Tongue (tissue), 1 donor: ENCODE measurements at regions not wholly inside any gene's neighbourhood (a gene's known extent, or its start where the extent isn't known, plus 50 kb on each side); places are given as distances from the start of the nearest gene placed in this dataset.
A peak's percentile ranks its signal among the peaks of the same experiment; 100 is the strongest.
"Not testable (repeated sequence)": the region's sequence is repeated elsewhere in the genome, so short reads cannot be mapped to it uniquely, and the experiment has no call there.

Source experiments
- DNase-seq: peaks from one replicate; pipeline ENCODE4 v3.0.0-alpha.2; 2015

DNA sequence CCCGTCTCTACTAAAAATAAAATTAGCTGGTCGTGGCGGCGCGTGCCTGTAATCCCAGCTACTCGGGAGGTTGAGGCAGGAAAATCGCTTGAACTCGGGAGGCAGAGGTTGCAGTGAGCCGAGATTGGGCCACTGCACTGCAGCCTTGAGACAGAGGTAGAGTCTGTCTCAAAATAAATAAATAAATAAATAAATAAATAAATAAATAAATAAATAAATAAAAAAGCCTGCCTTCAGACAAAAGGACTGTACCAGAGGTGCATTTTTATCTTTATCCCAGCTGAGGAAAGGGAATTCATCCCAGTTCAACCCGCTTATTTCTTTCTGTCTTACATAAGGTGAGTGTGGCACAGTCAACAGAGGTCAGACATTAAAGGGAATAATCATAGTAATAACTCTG lies 141.6 kb upstream of the ZNF804A start:
- not testable (repeated sequence) for DNase-seq

DNA sequence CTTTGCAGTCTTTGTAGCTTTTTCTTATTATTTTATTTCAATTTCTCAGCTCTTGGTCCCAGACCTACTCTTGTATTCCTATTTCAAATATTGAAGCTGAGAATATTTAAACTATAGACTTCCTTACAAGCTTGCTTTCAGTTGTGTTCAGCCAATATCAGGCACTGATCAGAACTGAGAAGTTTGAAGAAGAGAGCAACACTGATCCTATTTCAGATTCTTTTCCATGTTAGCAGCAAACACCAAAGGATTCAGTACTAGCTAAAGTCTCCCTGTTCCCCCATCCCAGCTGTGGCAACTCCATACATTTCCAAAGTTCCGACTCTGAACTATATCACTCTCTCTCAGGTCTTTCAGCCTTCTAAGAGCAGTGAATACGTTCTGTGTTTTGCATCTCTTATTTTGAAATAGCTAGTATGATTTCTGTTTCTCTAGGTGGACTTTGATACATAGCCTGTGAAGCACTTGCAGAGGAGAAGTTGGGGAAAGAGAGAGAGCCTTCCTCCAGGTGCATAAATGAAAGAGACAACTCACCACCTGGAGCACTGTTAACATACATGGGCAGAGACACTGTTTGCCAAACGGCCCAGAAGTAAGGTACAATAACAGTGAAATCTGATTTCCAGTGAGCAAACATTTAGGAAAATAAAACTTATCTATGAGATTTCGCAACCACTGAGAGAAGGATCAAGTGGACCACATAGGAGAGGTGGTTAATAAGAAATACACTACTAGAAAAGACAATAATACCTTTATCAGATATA lies 135.0 kb upstream of the ZNF804A start:
- no peak for DNase-seq

GRCh38 chr2:184463866-184464248 lies 134.5 kb upstream of the ZNF804A start:
- DNase-seq = no peak

GRCh38 chr2:184468826-184469225 lies 129.5 kb upstream of the ZNF804A start:
- DNase-seq = no peak

DNA sequence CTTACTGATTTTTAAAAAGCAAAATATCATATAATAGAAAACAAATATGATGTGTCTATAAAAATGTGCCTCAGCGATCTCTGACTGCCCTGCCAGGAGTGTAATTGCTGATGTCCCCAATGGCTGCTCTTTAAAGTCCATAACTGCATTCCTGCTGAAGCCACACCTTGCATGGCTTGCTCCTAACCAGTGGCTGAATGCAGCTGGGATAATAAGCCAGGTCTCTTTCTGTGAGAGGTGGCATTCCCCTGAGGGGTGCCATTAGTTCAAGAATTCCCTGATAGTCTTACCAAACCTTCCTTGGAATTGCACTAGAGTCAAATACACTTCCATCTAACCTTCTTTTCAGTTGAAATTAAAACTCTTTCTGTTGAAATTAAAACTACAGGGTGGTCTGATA lies 125.8 kb upstream of the ZNF804A start:
- DNase-seq = no peak

DNA sequence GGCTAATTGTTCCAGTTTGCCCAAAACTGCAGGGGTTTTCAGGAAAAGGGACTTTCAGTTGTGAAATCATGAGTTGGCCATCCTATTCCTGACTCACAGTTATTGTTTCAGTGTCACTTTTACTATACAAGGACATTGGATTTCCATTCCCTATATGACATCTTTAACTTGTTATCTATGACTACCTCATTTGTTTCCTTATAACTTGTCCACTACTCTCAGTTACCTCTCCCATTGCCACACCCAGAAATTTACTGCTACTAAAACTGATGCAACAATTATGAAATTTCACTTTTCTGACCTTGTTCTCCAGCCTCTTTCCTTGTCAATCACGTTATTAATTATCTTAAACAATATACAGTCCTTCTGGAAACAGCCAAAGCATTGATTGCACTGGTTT lies 116.5 kb upstream of the ZNF804A start:
- no peak for DNase-seq

DNA sequence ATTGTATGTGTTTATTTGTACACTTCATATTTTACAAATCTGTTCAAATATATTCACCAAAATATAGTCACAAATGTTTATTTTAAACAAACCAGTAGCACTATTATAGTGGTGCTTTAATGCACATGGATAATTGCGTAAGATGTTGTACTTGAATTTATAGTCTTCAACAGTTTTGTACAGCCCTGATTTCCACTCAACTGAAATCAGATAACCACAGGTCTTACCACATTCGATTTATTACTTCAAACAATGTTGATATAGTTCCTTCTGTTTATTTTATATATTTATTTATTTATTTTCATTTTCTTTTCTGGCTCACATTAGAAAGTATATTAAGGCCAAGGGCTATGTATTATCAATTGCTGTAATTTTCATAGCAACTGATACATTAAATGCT lies 99.4 kb upstream of the ZNF804A start:
- DNase-seq = no peak

DNA sequence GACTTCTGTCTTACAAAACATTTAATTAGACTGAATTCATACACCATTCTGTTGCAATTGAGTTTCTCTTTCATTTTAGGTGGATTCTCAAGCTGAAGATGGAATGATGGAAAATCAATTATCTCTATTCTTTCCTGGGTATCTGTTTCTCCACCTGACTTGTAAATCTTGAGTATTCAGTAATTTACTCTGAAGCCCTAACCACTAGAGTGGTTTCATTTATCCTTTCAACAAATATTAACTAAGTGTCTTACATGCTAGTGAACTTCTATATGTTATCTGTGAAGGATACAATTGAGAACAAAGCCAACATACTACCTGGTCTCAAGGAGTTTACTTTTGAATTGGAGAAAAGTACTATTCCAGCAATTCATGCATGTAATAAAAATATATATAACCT lies 94.1 kb upstream of the ZNF804A start:
- DNase-seq = no peak

DNA sequence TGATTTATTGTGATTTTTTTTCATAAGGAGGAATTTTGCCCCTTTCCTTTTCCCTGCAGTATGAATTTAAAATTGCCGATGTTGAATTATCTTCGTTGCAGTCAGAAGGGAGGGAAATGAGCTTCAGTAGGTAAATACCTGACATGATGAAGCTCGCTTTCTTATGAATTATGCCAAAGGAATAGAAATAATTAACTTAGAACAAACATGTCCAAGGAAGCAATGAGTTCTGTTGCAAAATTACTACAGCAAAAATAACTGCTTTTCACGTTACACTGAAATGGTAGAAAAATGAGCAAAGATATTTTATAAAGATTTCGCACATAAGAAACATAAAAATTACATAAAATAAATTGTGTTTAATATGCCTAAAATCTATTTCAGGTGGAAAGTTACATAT lies 91.1 kb upstream of the ZNF804A start:
- DNase-seq = no peak

- DNase-seq = no peak
Observed at GRCh38 chr2:184517402-184517801, 80.9 kb upstream of the ZNF804A start.

- no peak for DNase-seq
Observed at GRCh38 chr2:184520441-184520840, 77.9 kb upstream of the ZNF804A start.

DNA sequence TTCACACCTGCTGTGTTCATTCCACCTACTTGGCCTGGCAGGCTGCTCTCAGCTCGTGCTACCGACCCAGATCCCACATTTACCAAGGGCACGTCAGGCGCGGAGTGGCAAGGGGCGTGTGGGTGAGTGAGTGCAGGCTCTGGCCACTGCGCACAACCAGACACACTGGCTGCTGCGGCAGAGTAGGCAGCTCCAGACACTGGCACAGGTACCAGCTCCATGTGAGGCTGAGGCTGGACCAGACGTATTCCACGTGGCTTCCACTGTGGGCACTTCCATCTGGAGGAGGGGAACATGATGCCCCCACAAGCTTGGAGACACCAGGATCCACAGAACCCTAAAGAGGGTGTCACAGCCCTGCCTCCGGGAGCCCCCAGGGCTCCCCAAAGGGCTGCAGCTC lies 74.6 kb upstream of the ZNF804A start:
- no peak for DNase-seq

- DNase-seq = no peak
Observed at GRCh38 chr2:184524551-184525382, 73.6 kb upstream of the ZNF804A start.

DNA sequence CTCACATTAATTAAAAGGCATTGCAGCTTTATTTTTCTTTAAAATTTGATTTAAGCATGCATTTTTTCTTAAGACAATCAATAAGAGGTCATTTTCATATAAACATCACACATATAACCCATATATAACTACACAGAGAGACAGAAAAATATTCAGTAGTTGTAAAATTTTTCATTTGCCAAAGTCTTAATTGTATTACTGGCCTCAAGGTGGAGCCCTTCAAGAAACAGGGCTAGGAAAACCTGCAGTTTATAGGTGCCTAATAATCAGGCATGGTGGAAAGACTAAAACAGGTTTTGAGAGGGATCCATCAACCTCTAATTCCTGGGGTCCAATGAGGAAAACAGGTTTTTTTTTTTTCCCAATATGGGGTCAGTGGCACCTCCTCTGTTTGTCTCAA lies 71.3 kb upstream of the ZNF804A start:
- DNase-seq = no peak

DNA sequence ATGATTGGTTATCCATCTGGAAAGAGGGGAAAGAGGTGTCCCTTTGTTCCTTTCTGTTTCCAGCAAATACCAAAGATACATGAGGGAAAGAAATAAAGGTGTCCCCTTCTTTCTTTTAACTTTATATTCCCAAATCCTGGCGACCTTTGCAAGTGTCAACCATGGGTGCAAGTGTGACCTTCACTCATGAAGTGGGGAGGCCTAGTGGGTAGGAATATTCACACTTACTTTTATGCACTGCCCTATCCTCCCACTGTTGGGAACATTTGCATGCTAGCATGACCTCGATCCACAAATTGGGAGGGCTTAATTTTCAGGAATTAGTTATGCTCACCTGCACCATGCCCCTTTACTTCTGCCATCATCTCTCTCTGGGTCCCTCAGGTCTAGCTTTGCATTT lies 70.2 kb upstream of the ZNF804A start:
- no peak for DNase-seq

- DNase-seq = no peak
Observed at GRCh38 chr2:184530239-184530638, 68.1 kb upstream of the ZNF804A start.

GRCh38 chr2:184530959-184531358 lies 67.4 kb upstream of the ZNF804A start:
- no peak for DNase-seq

DNA sequence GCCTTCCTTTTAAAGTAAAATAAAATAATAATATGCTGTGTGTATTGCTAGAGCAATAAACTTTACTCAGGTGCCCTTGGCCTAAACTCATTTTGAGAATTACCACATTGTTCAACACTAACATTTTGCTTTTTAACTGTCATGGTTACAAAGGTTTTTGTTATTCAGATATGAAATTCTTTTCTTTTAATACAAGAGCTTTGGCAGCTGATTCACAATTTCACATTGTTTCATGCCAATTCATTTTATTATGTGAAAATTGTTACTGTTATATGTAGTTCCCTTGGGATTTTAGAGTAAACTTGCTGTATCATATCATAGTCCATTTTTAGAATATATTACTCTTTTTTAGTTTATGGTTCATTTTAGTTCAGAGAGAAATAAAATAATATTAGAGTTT lies 65.8 kb upstream of the ZNF804A start:
- peak; percentile 17 for DNase-seq

GRCh38 chr2:184534986-184535385 lies 63.3 kb upstream of the ZNF804A start:
- no peak for DNase-seq

DNA sequence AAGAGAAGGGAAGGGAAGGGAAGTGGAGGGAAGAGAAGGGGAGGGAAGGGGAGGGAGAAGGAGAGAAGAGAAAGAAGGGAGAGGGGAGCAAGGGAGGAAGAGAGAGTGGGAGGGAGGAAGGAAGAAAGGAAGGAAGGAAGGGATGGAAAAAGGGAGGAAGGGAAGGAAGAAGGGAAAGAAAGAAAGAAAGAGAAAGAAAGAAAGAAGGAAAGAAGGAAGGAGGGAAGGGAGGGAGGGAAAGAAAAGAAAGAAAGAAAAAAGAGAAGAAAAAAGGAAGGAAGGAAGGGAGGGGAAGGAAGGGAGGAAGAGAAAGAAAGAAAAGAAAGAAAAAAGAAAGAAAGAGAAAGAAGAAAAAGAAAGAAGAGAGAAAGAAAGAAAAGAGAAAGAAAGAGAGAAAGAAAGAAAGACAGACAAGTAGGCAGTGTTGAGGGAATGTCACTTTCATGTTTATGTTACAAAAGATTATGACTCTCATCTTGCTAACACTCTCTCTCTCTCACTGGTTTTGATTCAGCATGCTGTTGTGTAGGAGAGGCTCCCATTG lies 58.0 kb upstream of the ZNF804A start:
- no peak for DNase-seq

GRCh38 chr2:184541591-184541990 lies 56.7 kb upstream of the ZNF804A start:
- DNase-seq = no peak

DNA sequence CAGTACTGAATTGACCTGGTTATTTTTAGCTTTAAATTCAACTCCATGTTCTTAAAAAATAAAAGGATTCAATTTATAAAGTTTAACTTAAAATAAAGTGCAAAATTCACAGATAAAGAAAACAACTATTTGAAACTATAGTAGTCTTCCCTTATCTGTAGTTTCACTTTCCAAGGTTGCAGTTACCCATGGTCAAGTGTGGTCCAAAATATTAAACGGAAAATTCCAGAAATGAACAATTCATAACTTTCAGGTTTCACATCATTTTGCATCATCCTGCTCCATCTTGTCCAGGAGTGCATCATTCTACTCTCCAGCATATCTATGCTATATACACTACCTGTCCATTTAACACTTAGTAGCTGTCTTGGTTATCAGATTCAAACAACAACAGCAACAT lies 54.5 kb upstream of the ZNF804A start:
- DNase-seq = no peak
